Choroid plexus epithelial cell (primary cell): ENCODE measurements at regions not wholly inside any gene's neighbourhood (a gene's known extent, or its start where the extent isn't known, plus 50 kb on each side); places are given as distances from the start of the nearest gene placed in this dataset.

Experiments
- DNase-seq: peaks from one replicate; pipeline ENCODE4 v3.0.0-alpha.2; 2010; ENCODE audit warnings: low read depth
- H3K4me3 ChIP-seq: 2 replicates; pipeline ENCODE4 v1.5.1; 2011; ENCODE audit warnings: low read depth, mild to moderate bottlenecking, control low read depth, low read length, moderate library complexity
- TF ChIP-seq, protein P1 (sequence below): conservative IDR thresholded peaks from 2 replicates; pipeline ENCODE4 v1.5.1; 2011; ENCODE audit warnings: low read depth, mild to moderate bottlenecking, control low read depth, inconsistent platforms, low read length, moderate library complexity

DNA sequence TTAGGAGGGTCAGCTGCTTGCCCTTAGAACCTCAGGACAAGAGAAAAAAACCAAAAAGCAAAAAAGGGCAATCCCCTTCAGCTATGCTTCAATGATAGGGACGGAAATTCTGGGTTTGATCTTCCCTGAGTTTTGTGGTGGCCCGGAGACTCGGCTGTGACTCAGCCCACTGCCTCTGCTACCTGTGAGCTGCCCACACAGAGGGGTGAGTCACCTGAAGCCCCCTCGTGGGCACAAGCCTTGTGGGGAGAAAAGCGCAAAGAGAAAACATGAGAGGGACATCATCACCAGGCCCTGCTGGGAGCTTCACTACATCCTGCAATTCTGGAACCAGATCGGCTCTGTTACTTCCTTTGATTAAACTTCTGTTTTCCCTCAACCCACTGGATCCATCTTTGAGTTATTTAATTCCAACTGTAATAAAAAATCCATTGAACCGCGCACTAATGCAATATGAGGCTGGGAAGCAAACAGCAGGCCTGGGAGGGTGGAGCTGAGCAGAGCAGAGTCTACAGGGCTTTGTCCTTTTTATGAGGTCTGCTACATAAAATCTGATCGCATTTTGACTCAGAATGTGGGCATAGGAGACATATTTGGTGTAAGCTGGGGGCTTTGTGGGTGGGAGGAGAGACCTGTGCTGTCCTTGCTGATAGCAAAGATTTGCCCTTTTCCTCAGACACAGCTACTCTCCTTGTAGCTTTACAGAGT, 58.7 kb upstream of the STUM start:
- no peak for DNase-seq
- H3K4me3 ChIP-seq = no peak overlapping the region
- TF ChIP-seq, protein P1, sequence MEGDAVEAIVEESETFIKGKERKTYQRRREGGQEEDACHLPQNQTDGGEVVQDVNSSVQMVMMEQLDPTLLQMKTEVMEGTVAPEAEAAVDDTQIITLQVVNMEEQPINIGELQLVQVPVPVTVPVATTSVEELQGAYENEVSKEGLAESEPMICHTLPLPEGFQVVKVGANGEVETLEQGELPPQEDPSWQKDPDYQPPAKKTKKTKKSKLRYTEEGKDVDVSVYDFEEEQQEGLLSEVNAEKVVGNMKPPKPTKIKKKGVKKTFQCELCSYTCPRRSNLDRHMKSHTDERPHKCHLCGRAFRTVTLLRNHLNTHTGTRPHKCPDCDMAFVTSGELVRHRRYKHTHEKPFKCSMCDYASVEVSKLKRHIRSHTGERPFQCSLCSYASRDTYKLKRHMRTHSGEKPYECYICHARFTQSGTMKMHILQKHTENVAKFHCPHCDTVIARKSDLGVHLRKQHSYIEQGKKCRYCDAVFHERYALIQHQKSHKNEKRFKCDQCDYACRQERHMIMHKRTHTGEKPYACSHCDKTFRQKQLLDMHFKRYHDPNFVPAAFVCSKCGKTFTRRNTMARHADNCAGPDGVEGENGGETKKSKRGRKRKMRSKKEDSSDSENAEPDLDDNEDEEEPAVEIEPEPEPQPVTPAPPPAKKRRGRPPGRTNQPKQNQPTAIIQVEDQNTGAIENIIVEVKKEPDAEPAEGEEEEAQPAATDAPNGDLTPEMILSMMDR = no peak

- TF ChIP-seq, protein P1 = no peak
- no peak for DNase-seq
- no peak overlapping the region for H3K4me3 ChIP-seq
Observed at GRCh38 chr1:226490426-226490809, 58.1 kb upstream of the STUM start.

- DNase-seq = no peak
- no peak overlapping the region for H3K4me3 ChIP-seq
- TF ChIP-seq, protein P1 = no peak
Observed at GRCh38 chr1:226491093-226491850, 57.3 kb upstream of the STUM start.

DNA sequence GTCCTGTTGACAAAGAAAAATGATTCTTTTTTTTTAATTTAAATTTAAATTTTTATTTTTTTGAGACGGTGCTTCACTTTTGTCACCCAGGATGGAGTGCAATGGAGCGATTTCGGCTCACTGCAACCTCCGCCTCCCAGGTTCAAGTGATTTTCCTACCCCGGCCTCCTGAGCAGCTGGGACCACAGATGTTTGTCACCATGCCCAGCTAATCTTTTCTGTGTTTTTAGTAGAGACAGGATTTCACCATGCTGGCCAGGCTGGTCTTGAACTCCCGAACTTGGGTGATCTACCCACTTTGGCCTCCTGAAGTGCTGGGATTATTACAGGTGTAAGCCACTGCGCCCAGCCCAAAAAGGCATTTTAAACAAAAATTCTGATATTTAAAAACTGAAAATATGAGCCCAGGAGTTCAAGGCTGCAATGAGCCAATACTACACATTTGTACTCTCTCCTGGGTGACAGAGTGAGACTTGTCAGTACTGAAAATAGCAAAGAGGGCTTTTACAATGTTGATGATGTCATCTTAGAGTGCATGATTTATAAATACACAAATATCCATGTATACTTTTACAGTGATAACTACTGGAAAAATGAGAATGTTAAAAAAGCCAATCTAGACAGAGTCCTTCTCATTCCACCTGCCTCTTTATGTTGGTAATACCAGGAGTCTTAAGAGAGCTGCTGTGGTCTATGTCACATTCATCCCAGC, 56.0 kb upstream of the STUM start:
- TF ChIP-seq, protein P1 = no peak
- no peak for DNase-seq

DNA sequence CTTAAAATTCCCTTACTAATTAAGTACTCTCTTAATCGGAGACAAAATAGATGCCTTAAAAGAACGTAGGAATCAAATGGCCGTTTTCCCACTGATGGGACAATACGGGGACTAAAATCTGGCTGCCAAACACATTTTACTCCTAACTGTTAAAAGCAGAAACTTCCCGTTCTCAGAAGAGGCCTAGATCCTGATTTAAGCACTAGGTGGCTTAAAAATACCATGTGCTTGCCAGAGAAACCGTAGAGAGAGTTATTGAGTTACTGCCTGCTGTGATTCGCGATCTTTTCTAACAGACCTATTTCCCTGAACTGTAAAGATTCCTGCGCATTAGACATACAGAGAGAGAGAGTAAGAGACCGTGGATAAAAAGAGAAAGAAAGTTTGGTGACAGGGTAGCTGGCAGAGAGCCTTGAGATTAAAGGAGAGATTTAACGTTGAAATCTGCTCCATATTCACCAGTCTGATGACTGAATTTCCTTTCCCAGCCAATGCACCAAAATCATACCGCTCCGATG, 54.4 kb upstream of the STUM start:
- no peak overlapping the region for H3K4me3 ChIP-seq
- no peak for DNase-seq
- TF ChIP-seq, protein P1 = no peak

More for the DNA sequence above, 56.0 kb upstream of the STUM start:
- no peak overlapping the region for H3K4me3 ChIP-seq

DNA sequence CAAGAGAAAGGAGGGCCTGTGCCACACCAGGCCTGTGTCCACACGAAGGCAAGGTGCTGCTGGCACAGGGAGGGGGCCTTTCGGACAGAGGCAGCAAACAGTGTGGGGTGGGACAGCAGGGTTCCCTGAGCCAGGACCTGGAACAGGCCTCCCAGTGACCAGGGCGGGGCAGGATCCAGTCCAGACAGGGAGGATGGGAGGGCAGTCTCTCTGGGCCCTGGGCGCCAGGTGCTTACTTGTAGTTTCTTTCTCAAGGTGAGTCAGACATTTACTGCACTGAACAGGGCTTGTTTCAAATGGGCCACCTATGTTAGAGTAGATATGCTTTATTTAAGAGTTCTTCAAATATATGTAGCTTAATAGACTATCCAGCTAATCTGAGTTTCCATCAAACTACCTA, 52.8 kb upstream of the STUM start:
- no peak overlapping the region for H3K4me3 ChIP-seq
- TF ChIP-seq, protein P1 = no peak
- DNase-seq = no peak
